ENCODE measurements at regions not wholly inside any gene's neighbourhood (a gene's known extent, or its start where the extent isn't known, plus 50 kb on each side); places are given as distances from the start of the nearest gene placed in this dataset.
"Not testable (repeated sequence)": the region's sequence is repeated elsewhere in the genome, so short reads cannot be mapped to it uniquely, and the experiment has no call there.

- H3K9me3 ChIP-seq (ENCODE audit: control insufficient read depth, insufficient read depth, low read length) = peaks cover 26% of the 10 kb centered on the region; the same call in 1 of the 2 replicates
- H4K20me1 ChIP-seq (ENCODE audit: control insufficient read depth, insufficient read depth, low read depth, low read length) = no peaks in the 10 kb centered on the region
- H3K27ac ChIP-seq (ENCODE audit: low read depth, low read length) = no peak overlapping the region
- no peak overlapping the region for H3K4me3 ChIP-seq (ENCODE audit: low read length)
- no peaks in the 10 kb centered on the region for H3K79me2 ChIP-seq (ENCODE audit: control insufficient read depth, low read length)
- H3F3A ChIP-seq (ENCODE audit: control insufficient read depth, insufficient read depth) = no peaks in the 10 kb centered on the region
- no peak overlapping the region for H3K4me2 ChIP-seq (ENCODE audit: low read length)
- H3K4me1 ChIP-seq (ENCODE audit: control insufficient read depth, low read length) = no peaks in the 10 kb centered on the region
- no peaks in the 10 kb centered on the region for H3K9me2 ChIP-seq (replicated peaks; ENCODE audit: control insufficient read depth, low read length)
- H3K27me3 ChIP-seq (ENCODE audit: control insufficient read depth, low read length) = no peaks in the 10 kb centered on the region
- TF ChIP-seq EZH2phosphoT487 (IDR thresholded peaks at IDR 0.05; ENCODE audit: borderline replicate concordance, low read length) = no peak
- no peak for TF ChIP-seq CTCF (IDR thresholded peaks at IDR 0.05; ENCODE audit: low read depth, low read length, poor library complexity, severe bottlenecking)
- no peaks in the 10 kb centered on the region for H3K36me3 ChIP-seq (ENCODE audit: control insufficient read depth, low read length)
These were observed 476.5 kb upstream of the SALL3 start for GRCh38 chr18:78503129-78503528.

GRCh38 chr18:78505851-78506461, 473.7 kb upstream of the SALL3 start:
- no peak overlapping the region for H3K4me3 ChIP-seq (ENCODE audit: low read length)
- H3K27ac ChIP-seq (ENCODE audit: low read depth, low read length) = no peak overlapping the region
- TF ChIP-seq EZH2phosphoT487 (IDR thresholded peaks at IDR 0.05; ENCODE audit: borderline replicate concordance, low read length) (no peak), CTCF (IDR thresholded peaks at IDR 0.05; ENCODE audit: low read depth, low read length, poor library complexity, severe bottlenecking) (no peak)
- H3K9me3 ChIP-seq (ENCODE audit: control insufficient read depth, insufficient read depth, low read length) = peaks cover 26% of the 10 kb centered on the region; the same call in 1 of the 2 replicates
- no peaks in the 10 kb centered on the region for H3K27me3 ChIP-seq (ENCODE audit: control insufficient read depth, low read length)
- no peaks in the 10 kb centered on the region for H4K20me1 ChIP-seq (ENCODE audit: control insufficient read depth, insufficient read depth, low read depth, low read length)
- no peaks in the 10 kb centered on the region for H3K9me2 ChIP-seq (replicated peaks; ENCODE audit: control insufficient read depth, low read length)
- H3K79me2 ChIP-seq (ENCODE audit: control insufficient read depth, low read length) = no peaks in the 10 kb centered on the region
- no peak overlapping the region for H3K4me2 ChIP-seq (ENCODE audit: low read length)
- H3K4me1 ChIP-seq (ENCODE audit: control insufficient read depth, low read length) = no peaks in the 10 kb centered on the region
- no peaks in the 10 kb centered on the region for H3K36me3 ChIP-seq (ENCODE audit: control insufficient read depth, low read length)
- H3F3A ChIP-seq (ENCODE audit: control insufficient read depth, insufficient read depth) = no peaks in the 10 kb centered on the region

- Histone ChIP-seq H3K4me2 (ENCODE audit: low read length) (no peak overlapping the region), H3K4me3 (ENCODE audit: low read length) (no peak overlapping the region), H3K79me2 (ENCODE audit: control insufficient read depth, low read length) (no peaks in the 10 kb centered on the region), H3K27me3 (ENCODE audit: control insufficient read depth, low read length) (no peaks in the 10 kb centered on the region), H3F3A (ENCODE audit: control insufficient read depth, insufficient read depth) (no peaks in the 10 kb centered on the region), H4K20me1 (ENCODE audit: control insufficient read depth, insufficient read depth, low read depth, low read length) (no peaks in the 10 kb centered on the region), H3K36me3 (ENCODE audit: control insufficient read depth, low read length) (no peaks in the 10 kb centered on the region), H3K9me3 (ENCODE audit: control insufficient read depth, insufficient read depth, low read length) (peaks cover 15% of the 10 kb centered on the region; the same call in 1 of the 2 replicates), H3K4me1 (ENCODE audit: control insufficient read depth, low read length) (no peaks in the 10 kb centered on the region), H3K27ac (ENCODE audit: low read depth, low read length) (no peak overlapping the region), H3K9me2 (replicated peaks; ENCODE audit: control insufficient read depth, low read length) (no peaks in the 10 kb centered on the region)
- no peak for TF ChIP-seq EZH2phosphoT487 (IDR thresholded peaks at IDR 0.05; ENCODE audit: borderline replicate concordance, low read length)
- TF ChIP-seq CTCF (IDR thresholded peaks at IDR 0.05; ENCODE audit: low read depth, low read length, poor library complexity, severe bottlenecking) = no peak
These were observed 472.4 kb upstream of the SALL3 start for GRCh38 chr18:78507217-78507616.

- not testable (repeated sequence) for H3K4me3 ChIP-seq (ENCODE audit: low read length); H4K20me1 ChIP-seq (ENCODE audit: control insufficient read depth, insufficient read depth, low read depth, low read length); H3K9me2 ChIP-seq (replicated peaks; ENCODE audit: control insufficient read depth, low read length); H3K36me3 ChIP-seq (ENCODE audit: control insufficient read depth, low read length); H3K27me3 ChIP-seq (ENCODE audit: control insufficient read depth, low read length); H3K4me1 ChIP-seq (ENCODE audit: control insufficient read depth, low read length); H3K79me2 ChIP-seq (ENCODE audit: control insufficient read depth, low read length); H3K4me2 ChIP-seq (ENCODE audit: low read length); H3F3A ChIP-seq (ENCODE audit: control insufficient read depth, insufficient read depth); H3K27ac ChIP-seq (ENCODE audit: low read depth, low read length)
- H3K9me3 ChIP-seq (ENCODE audit: control insufficient read depth, insufficient read depth, low read length) = peaks cover 11% of the 10 kb centered on the region; the same call in 1 of the 2 replicates
These were observed 471.3 kb upstream of the SALL3 start for GRCh38 chr18:78508228-78508824.
